Prostate gland (tissue), 2 donors: ENCODE measurements at regions not wholly inside any gene's neighbourhood (a gene's known extent, or its start where the extent isn't known, plus 50 kb on each side); places are given as distances from the start of the nearest gene placed in this dataset.

ENCODE experiments used
- POLR2A ChIP-seq: fragments of 450-650 bp; IDR thresholded peaks from one replicate; pipeline ENCODE4 v1.6.1; 2016; ENCODE audit warnings: antibody characterized with exemption, mild to moderate bottlenecking
- POLR2AphosphoS5 ChIP-seq: sonication (generic); formaldehyde crosslinking; IDR thresholded peaks from one replicate; pipeline ENCODE4 v1.6.1; 2017; ENCODE audit warnings: antibody characterized with exemption
- TF ChIP-seq, protein P1 (sequence below), 4 experiments: fragments of 200-600 bp in 2 of 4; fragments of 450-650 bp in 2 of 4; sonication (generic) in 2 of 4; IDR thresholded peaks; 1 replicate in 3 of 4; 2 replicates in 1 of 4; pipeline ENCODE4 v1.5.1; 2016 to 2019; ENCODE audit warnings: antibody characterized with exemption in 4 of 4, mild to moderate bottlenecking in 2 of 4, moderate library complexity in 2 of 4

DNA sequence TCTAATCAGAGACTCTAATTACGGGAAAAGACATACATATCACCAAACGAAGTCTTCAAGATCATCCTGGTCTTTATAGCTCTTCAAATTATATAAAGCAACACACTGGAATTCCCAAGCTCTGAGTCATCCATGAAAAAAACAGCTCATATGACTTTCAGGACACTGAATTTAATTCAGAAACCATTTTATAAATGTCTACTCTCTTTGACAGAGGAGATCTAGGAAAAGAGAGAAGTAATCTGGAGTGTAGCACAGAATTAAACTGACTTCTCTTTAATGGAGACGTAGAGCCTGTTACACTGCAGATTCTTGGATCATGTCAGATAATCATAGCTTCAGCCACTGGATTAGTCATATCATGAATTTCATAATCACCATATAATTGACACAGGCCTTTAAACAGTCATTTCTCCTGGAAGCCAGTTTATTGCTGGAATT is 86.8 kb upstream of the WSB1 start:
- TF ChIP-seq POLR2A (no peak), POLR2AphosphoS5 (no peak)
- TF ChIP-seq, protein P1, sequence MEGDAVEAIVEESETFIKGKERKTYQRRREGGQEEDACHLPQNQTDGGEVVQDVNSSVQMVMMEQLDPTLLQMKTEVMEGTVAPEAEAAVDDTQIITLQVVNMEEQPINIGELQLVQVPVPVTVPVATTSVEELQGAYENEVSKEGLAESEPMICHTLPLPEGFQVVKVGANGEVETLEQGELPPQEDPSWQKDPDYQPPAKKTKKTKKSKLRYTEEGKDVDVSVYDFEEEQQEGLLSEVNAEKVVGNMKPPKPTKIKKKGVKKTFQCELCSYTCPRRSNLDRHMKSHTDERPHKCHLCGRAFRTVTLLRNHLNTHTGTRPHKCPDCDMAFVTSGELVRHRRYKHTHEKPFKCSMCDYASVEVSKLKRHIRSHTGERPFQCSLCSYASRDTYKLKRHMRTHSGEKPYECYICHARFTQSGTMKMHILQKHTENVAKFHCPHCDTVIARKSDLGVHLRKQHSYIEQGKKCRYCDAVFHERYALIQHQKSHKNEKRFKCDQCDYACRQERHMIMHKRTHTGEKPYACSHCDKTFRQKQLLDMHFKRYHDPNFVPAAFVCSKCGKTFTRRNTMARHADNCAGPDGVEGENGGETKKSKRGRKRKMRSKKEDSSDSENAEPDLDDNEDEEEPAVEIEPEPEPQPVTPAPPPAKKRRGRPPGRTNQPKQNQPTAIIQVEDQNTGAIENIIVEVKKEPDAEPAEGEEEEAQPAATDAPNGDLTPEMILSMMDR (IDR thresholded peaks at IDR 0.05): no peak
